A549 (cell line): ENCODE measurements at regions not wholly inside any gene's neighbourhood (a gene's known extent, or its start where the extent isn't known, plus 50 kb on each side); places are given as distances from the start of the nearest gene placed in this dataset.

ENCODE experiments used
- ATAC-seq, 2 experiments: fragments of 200-7000 bp in 1 of 2; fragments of >200 bp in 1 of 2; cut with Nextera tagmentation in 1 of 2; cut with Tn5 transposase in 1 of 2; 3 replicates each; pipeline versions ENCODE4 v1.8.0 to v1.9.1; 2018 to 2020; ENCODE audit warnings: mild to moderate bottlenecking in 1 of 2, moderate library complexity in 1 of 2
- CTCF ChIA-PET: fragments of 300-600 bp; sonication (Branson Sonifier 250); formaldehyde crosslinking; extraction: SDS; loops from one replicate; lab custom pipeline; 2021; ENCODE audit warnings: antibody characterized with exemption, inconsistent platforms; lab: Yijun Ruan, JAX
- POLR2A ChIA-PET: fragments of 350-600 bp; formaldehyde crosslinking; extraction: SDS; loops from one replicate; lab custom pipeline; 2021; ENCODE audit warnings: antibody characterized with exemption, inconsistent platforms; lab: Yijun Ruan, JAX
- DNase-seq, 2 experiments: peaks; one replicate each; pipeline versions ENCODE4 v3.0.0 to v3.0.0-alpha.2; 2011 to 2016; ENCODE audit warnings: low read depth in 1 of 2, low spot score in 1 of 2
- FAIRE-seq: peaks from 2 replicates; lab custom pipeline; 2011; peaks lifted over from hg19 to GRCh38; lab: Jason Lieb, UNC
- H3K27ac ChIP-seq, 2 experiments: fragments of >200 bp; sonication (Bioruptor Twin); formaldehyde crosslinking; 3 replicates each; pipeline ENCODE4 v1.5.1; 2016 to 2017
- H3K4me1 ChIP-seq: fragments of >200 bp; sonication (Bioruptor Twin); formaldehyde crosslinking; 3 replicates; pipeline ENCODE4 v1.6.1; 2016
- H3K4me2 ChIP-seq: fragments of >200 bp; sonication (Bioruptor Twin); formaldehyde crosslinking; 3 replicates; pipeline ENCODE4 v1.6.1; 2016
- H3K4me3 ChIP-seq: fragments of >200 bp; sonication (Bioruptor Twin); formaldehyde crosslinking; 3 replicates; pipeline ENCODE4 v1.5.1; 2016
- H3K9me3 ChIP-seq: fragments of >200 bp; sonication (Bioruptor Twin); formaldehyde crosslinking; 3 replicates; pipeline ENCODE4 v1.6.1; 2016
- BHLHE40 ChIP-seq: IDR thresholded peaks from 2 replicates; pipeline ENCODE4 v1.6.1; 2012; ENCODE audit warnings: low read depth, low read length, inconsistent platforms
- CBX2 ChIP-seq: fragments of 200-600 bp; sonication (generic); IDR thresholded peaks from 2 replicates; pipeline ENCODE4 v1.6.1; 2016; ENCODE audit warnings: low read depth, mild to moderate bottlenecking, borderline replicate concordance
- CBX8 ChIP-seq: fragments of 200-600 bp; sonication (generic); IDR thresholded peaks from 2 replicates; pipeline ENCODE4 v1.6.1; 2016
- CTCF ChIP-seq: fragments of >200 bp; sonication (Bioruptor Twin); formaldehyde crosslinking; IDR thresholded peaks from 3 replicates; pipeline ENCODE4 v1.5.1; 2016
- E2F6 ChIP-seq: IDR thresholded peaks from 2 replicates; pipeline ENCODE4 v1.6.1; 2012; ENCODE audit warnings: low read depth, borderline replicate concordance
- EHF ChIP-seq: fragments of 250-450 bp; sonication (Bioruptor Pico); IDR thresholded peaks from 2 replicates; pipeline ENCODE4 v1.5.0; 2020; ENCODE audit warnings: mild to moderate bottlenecking
- FOSB ChIP-seq: fragments of 250-450 bp; sonication (Bioruptor Pico); IDR thresholded peaks from 2 replicates; pipeline ENCODE4 v1.5.0; 2020; ENCODE audit warnings: mild to moderate bottlenecking, moderate library complexity
- FOXS1 ChIP-seq: fragments of 250-450 bp; sonication (Bioruptor Pico); IDR thresholded peaks from 2 replicates; pipeline ENCODE4 v1.5.0; 2020; ENCODE audit warnings: mild to moderate bottlenecking, moderate library complexity
- HDAC2 ChIP-seq: fragments of 200-600 bp; sonication (generic); IDR thresholded peaks from 2 replicates; pipeline ENCODE4 v1.6.1; 2016
- HEYL ChIP-seq: fragments of 250-450 bp; sonication (Bioruptor Pico); IDR thresholded peaks from 2 replicates; pipeline ENCODE4 v1.8.0; 2021; ENCODE audit warnings: mild to moderate bottlenecking, moderate library complexity
- HOXB13 ChIP-seq: fragments of 250-450 bp; sonication (Bioruptor Pico); IDR thresholded peaks from 2 replicates; pipeline ENCODE4 v1.5.0; 2020; ENCODE audit warnings: low read depth, mild to moderate bottlenecking, moderate library complexity
- HOXB5 ChIP-seq: fragments of 250-450 bp; sonication (Bioruptor Pico); IDR thresholded peaks from 2 replicates; pipeline ENCODE4 v1.5.0; 2020; ENCODE audit warnings: mild to moderate bottlenecking, moderate library complexity
- JUN ChIP-seq, 2 experiments: fragments of >200 bp; sonication (Bioruptor Twin); formaldehyde crosslinking; IDR thresholded peaks; 2 replicates in 1 of 2; 3 replicates in 1 of 2; pipeline ENCODE4 v1.6.1; 2016 to 2017
- JUNB ChIP-seq: fragments of >200 bp; sonication (Bioruptor Twin); formaldehyde crosslinking; IDR thresholded peaks from 2 replicates; pipeline ENCODE4 v1.6.1; 2016
- KDM1A ChIP-seq: fragments of 200-600 bp; sonication (generic); IDR thresholded peaks from 2 replicates; pipeline ENCODE4 v1.6.1; 2016; ENCODE audit warnings: low read depth, mild to moderate bottlenecking
- KDM5A ChIP-seq: fragments of 200-600 bp; sonication (generic); IDR thresholded peaks from 2 replicates; pipeline ENCODE4 v1.6.1; 2016; ENCODE audit warnings: antibody characterized with exemption, mild to moderate bottlenecking
- MAX ChIP-seq: IDR thresholded peaks from 2 replicates; pipeline ENCODE4 v1.6.1; 2012
- MYC ChIP-seq: IDR thresholded peaks from 2 replicates; pipeline ENCODE4 v1.6.1; 2012; ENCODE audit warnings: mild to moderate bottlenecking, inconsistent platforms, low read length, improper control_type of control experiment, borderline replicate concordance
- NFE2L2 ChIP-seq: fragments of 150-350 bp; conservative IDR thresholded peaks from 2 replicates; pipeline ENCODE4 v1.6.1; 2014; ENCODE audit warnings: low read length
- NPAS2 ChIP-seq: fragments of 250-450 bp; sonication (Bioruptor Pico); IDR thresholded peaks from 2 replicates; pipeline ENCODE4 v1.8.0; 2022; ENCODE audit warnings: mild to moderate bottlenecking, moderate library complexity, borderline replicate concordance
- NR3C1 ChIP-seq: fragments of >200 bp; sonication (Bioruptor Twin); formaldehyde crosslinking; IDR thresholded peaks from 3 replicates; pipeline ENCODE4 v1.6.1; 2017
- PBX3 ChIP-seq: IDR thresholded peaks from 2 replicates; pipeline ENCODE4 v1.6.1; 2012
- PHF8 ChIP-seq: fragments of 200-600 bp; sonication (generic); IDR thresholded peaks from 2 replicates; pipeline ENCODE4 v1.6.1; 2016; ENCODE audit warnings: low read depth, mild to moderate bottlenecking, antibody characterized with exemption, moderate library complexity, borderline replicate concordance
- POLR2AphosphoS2 ChIP-seq: conservative IDR thresholded peaks from 2 replicates; pipeline ENCODE4 v1.6.1; 2012; ENCODE audit warnings: low read length, improper control_type of control experiment, inconsistent platforms
- REST ChIP-seq: fragments of 200-600 bp; sonication (generic); IDR thresholded peaks from 2 replicates; pipeline ENCODE4 v1.6.1; 2016; ENCODE audit warnings: antibody characterized with exemption, mild to moderate bottlenecking, moderate library complexity
- RFX5 ChIP-seq: fragments of 450-650 bp; IDR thresholded peaks from 2 replicates; pipeline ENCODE4 v1.7.1; 2014; ENCODE audit warnings: antibody characterized with exemption, mild to moderate bottlenecking, moderate library complexity
- SMC3 ChIP-seq: fragments of >200 bp; sonication (Bioruptor Twin); formaldehyde crosslinking; IDR thresholded peaks from 3 replicates; pipeline ENCODE4 v1.6.1; 2018; ENCODE audit warnings: inconsistent platforms
- ZFP36 ChIP-seq: fragments of 450-650 bp; IDR thresholded peaks from 2 replicates; pipeline ENCODE4 v1.6.1; 2014; ENCODE audit warnings: borderline replicate concordance; ENCODE audit not compliant: partially characterized antibody
- WGBS: methylation state at CpG from one replicate; pipeline ENCODE4 v1.1.6; 2017; ENCODE audit errors: missing lambda C conversion rate; 5-methylcytosine and 5-hydroxymethylcytosine counted together

GRCh38 chr6:95243053-95243452, 334.3 kb upstream of the MANEA start:
- FAIRE-seq (no peak), DNase-seq (no peak), ATAC-seq (no peak)
- CTCF ChIA-PET = no interaction called here
- Histone ChIP-seq H3K4me2 (no peak overlapping the region), H3K9me3 (no peaks in the 10 kb centered on the region), H3K27ac (no peak overlapping the region), H3K4me3 (no peak overlapping the region), H3K4me1 (no peaks in the 10 kb centered on the region; the same call in 2 of the 3 replicates)
- TF ChIP-seq HEYL (CRISPR knock-in tag) (no peak), SMC3 (no peak)
- POLR2A ChIA-PET = no interaction called here

- Histone ChIP-seq H3K9me3 (no peaks in the 10 kb centered on the region), H3K4me1 (peaks cover 5% of the 10 kb centered on the region; the same call in 1 of the 3 replicates), H3K27ac (no peak overlapping the region), H3K4me3 (no peak overlapping the region), H3K4me2 (no peak overlapping the region)
- CTCF ChIA-PET = no interaction called here
- FAIRE-seq (no peak), DNase-seq (peak in 1 of 2 experiments; percentile 12), ATAC-seq (no peak)
- TF ChIP-seq REST = no peak
- TF ChIP-seq E2F6 = no peak
- no peak for TF ChIP-seq NFE2L2
- TF ChIP-seq RFX5 = no peak
- no peak for TF ChIP-seq MAX
- no peak for TF ChIP-seq EHF (CRISPR knock-in tag)
- TF ChIP-seq NPAS2 (CRISPR knock-in tag) = no peak
- TF ChIP-seq JUN (IDR thresholded peaks at IDR 0.05) = no peak
- no peak for TF ChIP-seq JUNB
- no peak for TF ChIP-seq HOXB5 (CRISPR knock-in tag)
- TF ChIP-seq CBX2 = no peak
- TF ChIP-seq MYC = no peak
- TF ChIP-seq CBX8 = no peak
- no peak for TF ChIP-seq POLR2AphosphoS2
- TF ChIP-seq FOXS1 = no peak
- no peak for TF ChIP-seq ZFP36
- no peak for TF ChIP-seq CTCF
- TF ChIP-seq BHLHE40 = no peak
- POLR2A ChIA-PET = no interaction called here
- 9% methylated on average over 2 of the region's 2 CpGs for WGBS
Observed at GRCh38 chr6:95244751-95245150, 332.6 kb upstream of the MANEA start.

GRCh38 chr6:95248499-95248898, 328.8 kb upstream of the MANEA start:
- Histone ChIP-seq H3K4me3 (no peak overlapping the region), H3K9me3 (no peaks in the 10 kb centered on the region), H3K27ac (no peak overlapping the region), H3K4me1 (peaks cover 5% of the 10 kb centered on the region; the same call in 1 of the 3 replicates), H3K4me2 (no peak overlapping the region)
- ChIA-PET POLR2A (no interaction called here), CTCF (no interaction called here)
- 90% methylated on average over 4 of the region's 4 CpGs for WGBS
- FAIRE-seq (no peak), DNase-seq (peak in 1 of 2 experiments; percentile 2), ATAC-seq (no peak)
- TF ChIP-seq PBX3 (no peak), NR3C1 (no peak), HOXB13 (CRISPR knock-in tag) (no peak), FOSB (CRISPR knock-in tag) (no peak), KDM5A (no peak), PHF8 (no peak), KDM1A (no peak), HDAC2 (no peak)
